ENCODE measurements at regions not wholly inside any gene's neighbourhood (a gene's known extent, or its start where the extent isn't known, plus 50 kb on each side); places are given as distances from the start of the nearest gene placed in this dataset.
"Not testable (repeated sequence)": the region's sequence is repeated elsewhere in the genome, so short reads cannot be mapped to it uniquely, and the experiment has no call there.

- no peak for DNase-seq (ENCODE audit: low read depth, low spot score)
- Histone ChIP-seq H3K36me3 (ENCODE audit: insufficient read depth, low read length) (no peaks in the 10 kb centered on the region), H3K4me3 (no peak overlapping the region), H3K27ac (no peak overlapping the region), H3K9me3 (ENCODE audit: low read depth, low read length) (no peaks in the 10 kb centered on the region), H3K9ac (ENCODE audit: insufficient read length) (no peak overlapping the region)
- TF ChIP-seq FOXP2 (optimal IDR thresholded peaks at IDR 0.05; ENCODE audit: control extremely low read depth, extremely low read length, insufficient read depth) (no peak), POLR2AphosphoS5 (IDR thresholded peaks at IDR 0.05; ENCODE audit: borderline replicate concordance, low read depth, low read length) (no peak), EZH2 (IDR thresholded peaks at IDR 0.05) (no peak)
These were observed 581.5 kb downstream of the STIM2 start for GRCh38 chr4:27442146-27442545.

DNA sequence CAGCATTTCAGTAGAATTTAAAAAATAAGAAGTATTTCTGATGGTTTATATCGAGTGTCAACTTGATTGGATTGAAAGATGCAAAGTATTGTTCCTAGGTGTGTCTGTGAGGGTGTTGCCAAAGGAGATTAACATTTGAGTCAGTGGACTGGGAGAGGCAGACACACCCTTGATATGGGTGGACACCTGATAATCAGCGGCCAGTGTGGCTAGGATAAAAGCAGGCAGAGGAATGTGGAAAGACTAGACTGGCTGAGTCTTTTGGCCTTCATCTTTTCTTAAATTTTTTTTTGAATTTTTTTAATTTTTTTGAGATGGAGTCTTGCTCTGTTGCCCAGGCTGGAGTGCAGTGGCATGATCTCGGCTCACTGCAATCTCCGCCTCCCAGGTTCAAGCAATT lies 582.0 kb downstream of the STIM2 start:
- not testable (repeated sequence) for H3K27ac ChIP-seq; H3K9ac ChIP-seq (ENCODE audit: insufficient read length); H3K9me3 ChIP-seq (ENCODE audit: low read depth, low read length); DNase-seq (ENCODE audit: low read depth, low spot score); H3K36me3 ChIP-seq (ENCODE audit: insufficient read depth, low read length); H3K4me3 ChIP-seq

DNA sequence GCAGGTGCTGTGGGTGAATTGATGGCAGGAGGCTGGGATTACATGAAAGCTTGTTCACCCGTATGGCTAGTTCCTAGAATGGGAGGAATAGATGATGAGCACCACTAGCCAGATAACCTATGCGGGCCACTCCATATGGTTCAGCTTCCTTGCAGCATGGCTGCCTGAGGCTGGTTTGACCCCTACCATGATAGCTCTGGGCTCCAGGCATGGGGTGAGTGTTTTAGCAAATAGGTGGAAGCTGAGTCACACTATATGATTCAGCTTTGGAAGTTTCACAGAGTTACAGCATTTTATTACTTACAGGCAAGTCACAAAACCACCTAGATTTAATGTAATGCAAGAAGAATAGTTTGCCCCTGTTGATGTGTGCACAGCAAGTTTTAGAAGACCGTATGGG lies 603.2 kb downstream of the STIM2 start:
- DNase-seq (ENCODE audit: low read depth, low spot score): no peak

DNA sequence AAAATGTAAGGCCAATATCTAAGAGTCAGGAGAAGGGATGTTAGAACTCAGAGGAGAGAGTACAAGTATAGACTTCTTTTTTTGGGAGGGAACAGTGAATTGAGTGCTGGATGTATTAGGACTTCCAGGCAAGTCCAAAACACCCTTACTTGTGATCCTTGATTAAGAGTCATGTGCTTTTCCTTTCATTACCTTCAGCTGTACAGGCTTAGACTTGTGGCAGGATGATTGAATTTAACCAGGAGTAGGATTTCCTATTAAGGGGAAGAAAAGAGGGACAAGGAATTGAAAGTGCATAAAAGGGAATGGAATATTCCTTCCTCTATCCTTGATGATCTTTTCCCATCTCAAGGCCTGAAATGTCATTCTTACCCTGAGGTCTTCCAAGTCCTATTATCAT lies 606.7 kb downstream of the STIM2 start:
- no peak overlapping the region for H3K9ac ChIP-seq (ENCODE audit: insufficient read length)
- TF ChIP-seq EZH2 (IDR thresholded peaks at IDR 0.05): no peak
- no peak overlapping the region for H3K4me3 ChIP-seq
- no peaks in the 10 kb centered on the region for H3K9me3 ChIP-seq (ENCODE audit: low read depth, low read length)
- no peaks in the 10 kb centered on the region for H3K36me3 ChIP-seq (ENCODE audit: insufficient read depth, low read length)
- no peak for DNase-seq (ENCODE audit: low read depth, low spot score)
- H3K27ac ChIP-seq: no peak overlapping the region

More for the DNA sequence above, 603.2 kb downstream of the STIM2 start:
- Histone ChIP-seq H3K36me3 (ENCODE audit: insufficient read depth, low read length) (no peaks in the 10 kb centered on the region), H3K27ac (no peak overlapping the region), H3K4me3 (no peak overlapping the region), H3K9me3 (ENCODE audit: low read depth, low read length) (no peaks in the 10 kb centered on the region), H3K9ac (ENCODE audit: insufficient read length) (no peak overlapping the region)
- TF ChIP-seq POLR2AphosphoS5 (IDR thresholded peaks at IDR 0.05; ENCODE audit: borderline replicate concordance, low read depth, low read length) (no peak), EZH2 (IDR thresholded peaks at IDR 0.05) (no peak), FOXP2 (optimal IDR thresholded peaks at IDR 0.05; ENCODE audit: control extremely low read depth, extremely low read length, insufficient read depth) (no peak)

GRCh38 chr4:27472364-27472763 lies 611.7 kb downstream of the STIM2 start:
- Histone ChIP-seq H3K36me3 (ENCODE audit: insufficient read depth, low read length) (no peaks in the 10 kb centered on the region), H3K9me3 (ENCODE audit: low read depth, low read length) (no peaks in the 10 kb centered on the region), H3K9ac (ENCODE audit: insufficient read length) (no peak overlapping the region), H3K27ac (no peak overlapping the region), H3K4me3 (no peak overlapping the region)
- DNase-seq (ENCODE audit: low read depth, low spot score): no peak
- TF ChIP-seq EZH2 (IDR thresholded peaks at IDR 0.05) (no peak), FOXP2 (optimal IDR thresholded peaks at IDR 0.05; ENCODE audit: control extremely low read depth, extremely low read length, insufficient read depth) (no peak), POLR2AphosphoS5 (IDR thresholded peaks at IDR 0.05; ENCODE audit: borderline replicate concordance, low read depth, low read length) (no peak)

- H3K36me3 ChIP-seq (ENCODE audit: insufficient read depth, low read length): no peaks in the 10 kb centered on the region
- no peaks in the 10 kb centered on the region for H3K9me3 ChIP-seq (ENCODE audit: low read depth, low read length)
- no peak for DNase-seq (ENCODE audit: low read depth, low spot score)
- no peak overlapping the region for H3K4me3 ChIP-seq
- no peak overlapping the region for H3K27ac ChIP-seq
- TF ChIP-seq EZH2 (IDR thresholded peaks at IDR 0.05) (no peak), POLR2AphosphoS5 (IDR thresholded peaks at IDR 0.05; ENCODE audit: borderline replicate concordance, low read depth, low read length) (no peak), FOXP2 (optimal IDR thresholded peaks at IDR 0.05; ENCODE audit: control extremely low read depth, extremely low read length, insufficient read depth) (no peak)
- no peak overlapping the region for H3K9ac ChIP-seq (ENCODE audit: insufficient read length)
These were observed 614.0 kb downstream of the STIM2 start for GRCh38 chr4:27474691-27475090.

- TF ChIP-seq FOXP2 (optimal IDR thresholded peaks at IDR 0.05; ENCODE audit: control extremely low read depth, extremely low read length, insufficient read depth) (no peak), EZH2 (IDR thresholded peaks at IDR 0.05) (no peak), POLR2AphosphoS5 (IDR thresholded peaks at IDR 0.05; ENCODE audit: borderline replicate concordance, low read depth, low read length) (no peak)
- no peak for DNase-seq (ENCODE audit: low read depth, low spot score)
- Histone ChIP-seq H3K9me3 (ENCODE audit: low read depth, low read length) (no peaks in the 10 kb centered on the region), H3K36me3 (ENCODE audit: insufficient read depth, low read length) (no peaks in the 10 kb centered on the region), H3K27ac (no peak overlapping the region), H3K4me3 (no peak overlapping the region), H3K9ac (ENCODE audit: insufficient read length) (no peak overlapping the region)
These were observed 623.6 kb downstream of the STIM2 start for GRCh38 chr4:27484216-27484615.

GRCh38 chr4:27490315-27490714 lies 629.7 kb downstream of the STIM2 start:
- no peak overlapping the region for H3K4me3 ChIP-seq
- no peak overlapping the region for H3K27ac ChIP-seq
- DNase-seq (ENCODE audit: low read depth, low spot score): no peak
- no peaks in the 10 kb centered on the region for H3K36me3 ChIP-seq (ENCODE audit: insufficient read depth, low read length)
- H3K9me3 ChIP-seq (ENCODE audit: low read depth, low read length): no peaks in the 10 kb centered on the region
- no peak for TF ChIP-seq POLR2AphosphoS5 (IDR thresholded peaks at IDR 0.05; ENCODE audit: borderline replicate concordance, low read depth, low read length)
- no peak for TF ChIP-seq FOXP2 (optimal IDR thresholded peaks at IDR 0.05; ENCODE audit: control extremely low read depth, extremely low read length, insufficient read depth)
- TF ChIP-seq EZH2 (IDR thresholded peaks at IDR 0.05): no peak
- H3K9ac ChIP-seq (ENCODE audit: insufficient read length): no peak overlapping the region

- no peaks in the 10 kb centered on the region for H3K36me3 ChIP-seq (ENCODE audit: insufficient read depth, low read length)
- TF ChIP-seq FOXP2 (optimal IDR thresholded peaks at IDR 0.05; ENCODE audit: control extremely low read depth, extremely low read length, insufficient read depth) (no peak), EZH2 (IDR thresholded peaks at IDR 0.05) (no peak), POLR2AphosphoS5 (IDR thresholded peaks at IDR 0.05; ENCODE audit: borderline replicate concordance, low read depth, low read length) (no peak)
- no peak overlapping the region for H3K9ac ChIP-seq (ENCODE audit: insufficient read length)
- H3K27ac ChIP-seq: no peak overlapping the region
- no peak for DNase-seq (ENCODE audit: low read depth, low spot score)
- no peaks in the 10 kb centered on the region for H3K9me3 ChIP-seq (ENCODE audit: low read depth, low read length)
- no peak overlapping the region for H3K4me3 ChIP-seq
These were observed 630.1 kb downstream of the STIM2 start for GRCh38 chr4:27490766-27491165.
